HepG2 (cell line): ENCODE measurements at regions not wholly inside any gene's neighbourhood (a gene's known extent, or its start where the extent isn't known, plus 50 kb on each side); places are given as distances from the start of the nearest gene placed in this dataset.

Experiments used
- ATAC-seq: fragments of 200-7000 bp; cut with Tn5 transposase; 3 replicates; pipeline ENCODE4 v1.9.1; 2020; ENCODE audit warnings: mild to moderate bottlenecking, moderate library complexity
- BruUV-seq: library from RNA; stranded (reverse); fragments of 400-500 nt; replicated peaks from 2 replicates; lab custom pipeline; 2021; lab: Mats Ljungman, UMichigan
- CTCF ChIA-PET: fragments of 300-600 bp; formaldehyde crosslinking; extraction: SDS; loops from one replicate; lab custom pipeline; 2021; ENCODE audit warnings: low total read pairs, inconsistent platforms, low intra/inter-chr PET ratio; lab: Yijun Ruan, JAX
- POLR2A ChIA-PET: fragments of 350-600 bp; sonication (Branson Sonifier 250); formaldehyde crosslinking; loops from one replicate; lab custom pipeline; 2020; ENCODE audit warnings: antibody characterized with exemption, inconsistent platforms; lab: Yijun Ruan, JAX
- DNase-seq: peaks from one replicate; pipeline ENCODE4 v3.0.0-alpha.2; 2015; ENCODE audit warnings: low spot score
- FAIRE-seq: peaks from 3 replicates; lab custom pipeline; 2011; peaks lifted over from hg19 to GRCh38; lab: Jason Lieb, UNC
- H2AFZ ChIP-seq: one replicate; pipeline ENCODE4 v1.6.1; 2011; ENCODE audit warnings: low read length, inconsistent platforms
- H3K27ac ChIP-seq: fragments of 300-600 bp; 3 replicates; pipeline ENCODE4 v1.8.0; 2011; ENCODE audit warnings: mixed run types, mild to moderate bottlenecking, mixed read lengths, low read length, inconsistent platforms; ENCODE audit not compliant: insufficient read depth; ENCODE audit errors: extremely low read length
- H3K27me3 ChIP-seq, 2 experiments: fragments of 200-600 bp in 1 of 2; 2 replicates in 1 of 2; 3 replicates in 1 of 2; pipeline versions ENCODE4 v1.6.0 to v1.8.0; 2011; ENCODE audit warnings: low read length in 2 of 2, mild to moderate bottlenecking in 2 of 2, moderate library complexity in 2 of 2, inconsistent platforms in 1 of 2; ENCODE audit not compliant: insufficient read depth in 2 of 2, control insufficient read depth in 1 of 2
- H3K36me3 ChIP-seq, 2 experiments: fragments of 200-600 bp in 1 of 2; replicated peaks in 1 of 2; 2 replicates in 1 of 2; 3 replicates in 1 of 2; pipeline versions ENCODE4 v1.5.1 to v1.8.0; 2011; ENCODE audit warnings: low read length in 2 of 2, inconsistent platforms in 1 of 2; ENCODE audit not compliant: insufficient read depth in 2 of 2, control insufficient read depth in 1 of 2
- H3K4me1 ChIP-seq: 2 replicates; pipeline ENCODE4 v1.5.1; 2012; ENCODE audit warnings: low read length, inconsistent platforms; ENCODE audit not compliant: insufficient read depth
- H3K4me2 ChIP-seq: 2 replicates; pipeline ENCODE4 v1.6.0; 2011; ENCODE audit warnings: low read depth, low read length, inconsistent platforms
- H3K4me3 ChIP-seq, 3 experiments: fragments of 200-600 bp in 1 of 3; sonication (generic), shearing (Covaris generic) in 1 of 3; replicated peaks in 1 of 3; 2 replicates each; pipeline ENCODE4 v1.5.1; 2011 to 2016; ENCODE audit warnings: low read length in 3 of 3, inconsistent platforms in 2 of 3, low read depth in 2 of 3, mild to moderate bottlenecking in 2 of 3, control low read depth in 1 of 3, mixed read lengths in 1 of 3; ENCODE audit not compliant: insufficient read depth in 1 of 3
- H3K79me2 ChIP-seq: one replicate; pipeline ENCODE4 v1.6.1; 2011; ENCODE audit warnings: low read length, inconsistent platforms; ENCODE audit not compliant: insufficient read depth
- H3K9ac ChIP-seq: 2 replicates; pipeline ENCODE4 v1.6.0; 2011; ENCODE audit warnings: mild to moderate bottlenecking, low read depth, low read length, inconsistent platforms; ENCODE audit not compliant: insufficient read depth
- H3K9me3 ChIP-seq: 2 replicates; pipeline ENCODE4 v1.5.1; 2012; ENCODE audit warnings: mild to moderate bottlenecking, low read length
- H4K20me1 ChIP-seq: 2 replicates; pipeline ENCODE4 v1.6.0; 2011; ENCODE audit warnings: inconsistent platforms, mild to moderate bottlenecking, low read length, moderate library complexity; ENCODE audit not compliant: insufficient read depth
- BHLHE40 ChIP-seq: IDR thresholded peaks from 2 replicates; pipeline ENCODE4 v1.6.1; 2011; ENCODE audit warnings: low read length, improper control_type of control experiment
- GRHL1 ChIP-seq: sonication (generic); formaldehyde crosslinking; conservative IDR thresholded peaks from 2 replicates; pipeline ENCODE4 v1.8.0; 2022; ENCODE audit warnings: missing genetic modification reagents
- REPIN1 ChIP-seq: sonication (generic); formaldehyde crosslinking; IDR thresholded peaks from 2 replicates; pipeline ENCODE4 v1.8.0; 2022; ENCODE audit warnings: missing genetic modification reagents, low read depth, mild to moderate bottlenecking, borderline replicate concordance
- RXRB ChIP-seq: IDR thresholded peaks from 2 replicates; pipeline ENCODE4 v1.6.1; 2016; ENCODE audit warnings: borderline replicate concordance, missing genetic modification reagents, missing compliant biosample characterization
- SATB2 ChIP-seq: sonication (generic); formaldehyde crosslinking; IDR thresholded peaks from 2 replicates; pipeline ENCODE4 v1.5.0; 2020; ENCODE audit warnings: missing genetic modification reagents
- SP4 ChIP-seq: sonication (generic); formaldehyde crosslinking; IDR thresholded peaks from 2 replicates; pipeline ENCODE4 v1.8.1; 2023; ENCODE audit warnings: mild to moderate bottlenecking, missing genetic modification reagents
- TEF ChIP-seq: sonication (generic); formaldehyde crosslinking; IDR thresholded peaks from 2 replicates; pipeline ENCODE4 v1.5.0; 2020; ENCODE audit warnings: missing genetic modification reagents
- ZBTB40 ChIP-seq, 2 experiments: fragments of 450-650 bp in 1 of 2; sonication (generic) in 1 of 2; formaldehyde crosslinking in 1 of 2; IDR thresholded peaks; 2 replicates each; pipeline versions ENCODE4 v1.6.1 to v1.8.0; 2016 to 2022; ENCODE audit warnings: antibody characterized with exemption in 1 of 2, mild to moderate bottlenecking in 1 of 2, missing genetic modification reagents in 1 of 2
- ZFP90 ChIP-seq: sonication (generic); formaldehyde crosslinking; IDR thresholded peaks from 2 replicates; pipeline ENCODE4 v1.8.0; 2022; ENCODE audit warnings: missing genetic modification reagents, mild to moderate bottlenecking, inconsistent platforms, borderline replicate concordance
- ZNF24 ChIP-seq: fragments of 450-650 bp; IDR thresholded peaks from 2 replicates; pipeline ENCODE4 v1.6.1; 2017; ENCODE audit warnings: antibody characterized with exemption, mild to moderate bottlenecking
- ZNF260 ChIP-seq: sonication (generic); formaldehyde crosslinking; IDR thresholded peaks from 2 replicates; pipeline ENCODE4 v1.4.0; 2020; ENCODE audit warnings: missing genetic modification reagents, low read depth, mild to moderate bottlenecking, borderline replicate concordance
- ZNF577 ChIP-seq: sonication (generic); formaldehyde crosslinking; IDR thresholded peaks from 2 replicates; pipeline ENCODE4 v1.4.0; 2020; ENCODE audit warnings: mild to moderate bottlenecking, low read depth, missing genetic modification reagents, borderline replicate concordance
- ZNF598 ChIP-seq: sonication (generic); formaldehyde crosslinking; IDR thresholded peaks from 2 replicates; pipeline ENCODE4 v1.5.1; 2020; ENCODE audit warnings: mild to moderate bottlenecking, missing genetic modification reagents, borderline replicate concordance
- ZNF678 ChIP-seq: sonication (generic); formaldehyde crosslinking; IDR thresholded peaks from 2 replicates; pipeline ENCODE4 v1.4.0; 2020; ENCODE audit warnings: mild to moderate bottlenecking, missing genetic modification reagents
- WGBS: methylation state at CpG from one replicate; pipeline ENCODE4 v1.1.6; 2017; ENCODE audit warnings: low lambda C conversion rate; 5-methylcytosine and 5-hydroxymethylcytosine counted together
- in situ Hi-C: cut with HindIII; loops from 2 replicates; pipeline ENCODE4 v1.10.0; 2017; ENCODE audit warnings: low pct_unique_long_range_greater_than_20kb; ENCODE audit not compliant: extremely low pct_ligation_motif_present
- intact Hi-C: fragments of 100-400 bp; cut with micrococcal nuclease; formaldehyde crosslinking; loops from one replicate; pipeline ENCODE4 v1.10.0; 2022; ENCODE audit not compliant: unreplicated experiment

- Histone ChIP-seq H3K27me3 (no peaks in the 10 kb centered on the region), H3K4me3 (no peak overlapping the region), H3K9ac (no peak overlapping the region), H4K20me1 (no peaks in the 10 kb centered on the region), H2AFZ (no peak overlapping the region), H3K27ac (no peak overlapping the region), H3K9me3 (peaks cover 16% of the 10 kb centered on the region), H3K79me2 (no peaks in the 10 kb centered on the region), H3K4me2 (no peak overlapping the region), H3K4me1 (no peaks in the 10 kb centered on the region), H3K36me3 (no peaks in the 10 kb centered on the region)
- CTCF ChIA-PET = interaction anchor here (1.0 to 2.6 kb wide), 2 partner anchors 823 to 830 kb away, joined by 4 to 13 read pairs; no protein-coding TSS in a partner anchor
- 68% methylated on average over 3 of the region's 3 CpGs for WGBS
- FAIRE-seq (no peak), ATAC-seq (no peak), DNase-seq (no peak)
- no TSS peak for BruUV-seq
- intact Hi-C loops = loop anchor here (1.0 kb wide), 2 partner anchors 690 to 830 kb away; no protein-coding TSS in a partner anchor
- POLR2A ChIA-PET = no interaction called here
- in situ Hi-C loops = no loop called here
- TF ChIP-seq ZNF24 (no peak), ZBTB40 (IDR thresholded peaks at IDR 0.05) (no peak), ZBTB40 (CRISPR knock-in tag; IDR thresholded peaks at IDR 0.05) (no peak), ZNF577 (no peak), BHLHE40 (no peak), ZFP90 (CRISPR knock-in tag) (no peak), GRHL1 (CRISPR knock-in tag) (no peak), SATB2 (no peak), REPIN1 (no peak), ZNF678 (no peak), ZNF598 (CRISPR knock-in tag) (no peak), TEF (CRISPR knock-in tag) (no peak), ZNF260 (CRISPR knock-in tag) (no peak), SP4 (CRISPR knock-in tag) (no peak), RXRB (CRISPR knock-in tag) (no peak)
Measured at GRCh38 chr11:28529046-28529445, 420.9 kb downstream of the METTL15 start.
